ENCODE measurements at regions not wholly inside any gene's neighbourhood (a gene's known extent, or its start where the extent isn't known, plus 50 kb on each side); places are given as distances from the start of the nearest gene placed in this dataset.

DNA sequence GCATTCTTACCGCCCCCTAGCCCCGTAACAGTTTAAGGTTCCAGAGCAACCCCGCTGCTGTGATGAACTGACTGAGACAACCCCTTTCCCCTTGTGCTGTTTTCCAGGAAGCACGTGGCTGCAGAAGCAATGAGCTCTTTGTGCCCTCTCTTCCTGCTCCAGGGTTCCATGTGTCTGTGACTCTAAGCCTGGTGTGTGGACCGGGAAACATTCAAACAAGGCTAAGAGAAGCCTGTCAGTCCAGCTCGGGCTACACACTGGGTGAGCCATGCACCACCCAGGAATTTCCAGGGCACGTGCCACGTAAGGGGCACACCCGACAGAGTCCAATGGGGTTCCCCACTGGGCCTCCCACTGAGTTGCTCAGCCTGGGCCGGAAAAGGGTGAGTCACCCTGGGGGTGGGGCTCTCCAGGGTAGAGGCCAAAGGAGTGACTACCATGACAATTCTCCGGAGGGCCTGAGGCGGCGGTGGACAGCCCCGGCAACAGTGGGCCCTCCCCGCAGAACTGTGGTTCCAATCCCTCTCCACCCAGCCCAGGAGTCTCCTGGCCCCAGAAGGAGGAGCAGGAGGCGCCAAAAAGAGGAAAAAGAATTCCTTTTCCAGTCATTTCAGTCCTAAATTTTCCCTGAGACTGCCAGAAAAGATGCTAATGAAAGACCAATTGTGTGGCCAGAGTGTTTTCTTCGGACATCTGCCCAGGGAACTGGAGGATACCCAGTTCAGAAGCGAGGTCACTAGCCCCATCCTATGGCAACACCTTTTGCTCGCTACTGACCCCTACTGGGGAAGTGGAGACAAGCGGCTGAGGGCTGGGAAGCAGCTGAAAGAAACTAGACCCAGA lies 157.8 kb upstream of the SLC1A4 start:
- peak; percentile 99 for DNase-seq

DNA sequence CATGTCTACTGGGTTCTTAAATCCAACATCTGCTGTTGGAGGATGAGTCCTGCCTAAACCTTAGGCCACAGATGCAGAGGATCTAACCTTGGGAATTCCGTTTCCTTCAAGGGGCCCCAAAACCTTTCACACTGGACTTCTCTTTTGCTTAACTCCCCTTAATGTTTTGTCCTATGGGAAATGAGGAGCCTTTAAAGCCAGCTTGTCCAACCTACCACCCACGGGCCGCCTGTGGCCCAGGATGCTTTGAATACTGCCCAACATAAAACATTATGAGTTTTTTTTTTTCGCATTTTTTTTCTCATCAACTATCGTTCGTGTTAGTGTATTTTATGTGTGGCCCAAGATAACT lies 157.2 kb upstream of the SLC1A4 start:
- no peak for DNase-seq

- no peak for DNase-seq
Measured at GRCh38 chr2:64832936-64833335, 156.3 kb upstream of the SLC1A4 start.

- DNase-seq: no peak
Measured at GRCh38 chr2:64836566-64836965, 152.6 kb upstream of the SLC1A4 start.

GRCh38 chr2:64837116-64837731 lies 152.0 kb upstream of the SLC1A4 start:
- peak; percentile 67 for DNase-seq

GRCh38 chr2:64837925-64838641 lies 151.1 kb upstream of the SLC1A4 start:
- DNase-seq: peak; percentile 64

DNA sequence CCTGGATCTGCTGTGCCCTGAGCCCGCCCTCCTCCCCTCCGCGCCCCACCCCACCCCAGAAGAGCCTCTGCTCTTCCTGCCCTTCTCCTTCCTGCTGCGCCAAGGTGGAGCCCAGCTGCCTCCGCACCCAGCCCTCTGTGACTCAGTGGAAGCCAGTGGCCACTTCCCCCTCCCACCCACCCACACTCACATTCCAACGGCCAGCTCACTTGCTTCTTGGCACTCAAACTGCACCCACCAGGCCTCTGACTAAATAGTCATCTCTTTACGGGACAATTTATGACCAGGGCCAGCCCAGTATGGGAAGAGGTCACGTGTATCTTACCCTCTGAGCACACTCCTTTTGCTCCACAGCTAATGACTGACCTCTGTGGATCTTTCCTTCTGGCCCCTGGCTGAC lies 150.4 kb upstream of the SLC1A4 start:
- DNase-seq: peak; percentile 94

- peak; percentile 17 for DNase-seq
Measured at GRCh38 chr2:64839844-64840243, 149.4 kb upstream of the SLC1A4 start.

DNA sequence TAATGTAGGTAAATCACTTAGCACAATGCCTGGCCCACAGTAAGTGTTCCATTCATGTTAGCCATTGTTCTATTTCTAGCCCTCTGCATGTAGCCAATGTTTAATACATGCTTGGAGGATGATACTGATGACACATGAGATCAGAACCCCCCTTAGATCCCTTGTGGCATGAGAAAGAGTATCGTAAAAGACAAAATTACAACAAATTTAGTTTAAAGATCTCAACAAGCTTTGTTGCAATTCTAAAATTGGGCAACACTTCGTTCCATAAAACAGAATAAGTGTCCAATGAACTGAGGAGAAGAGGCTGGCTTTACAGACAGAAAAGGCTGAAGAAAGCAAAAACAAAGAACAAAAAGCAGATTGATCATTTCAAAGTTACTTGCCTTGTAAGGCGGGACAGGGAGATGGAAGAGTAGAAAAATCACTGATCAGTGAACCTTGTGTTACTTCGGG lies 148.7 kb upstream of the SLC1A4 start:
- DNase-seq: peak; percentile 23

DNA sequence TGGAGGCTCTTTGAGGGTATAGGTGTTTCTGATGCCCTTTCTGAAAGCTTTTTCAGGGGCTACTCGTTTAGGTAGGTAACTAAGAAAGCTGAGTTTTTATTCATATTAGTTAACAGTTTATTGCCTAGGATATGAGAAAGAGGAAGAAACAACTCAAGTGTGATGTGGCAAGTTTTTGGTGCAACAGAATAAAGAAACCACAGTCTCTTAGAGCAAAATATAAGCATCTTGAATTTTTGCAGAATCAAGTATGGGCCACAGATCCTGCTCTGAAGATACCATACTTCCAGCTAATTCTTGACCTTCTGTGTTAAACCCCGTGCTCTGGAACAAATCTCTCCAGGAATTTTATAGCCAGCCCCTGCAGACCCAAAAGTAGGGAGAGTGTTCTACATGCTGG lies 147.7 kb upstream of the SLC1A4 start:
- no peak for DNase-seq

DNA sequence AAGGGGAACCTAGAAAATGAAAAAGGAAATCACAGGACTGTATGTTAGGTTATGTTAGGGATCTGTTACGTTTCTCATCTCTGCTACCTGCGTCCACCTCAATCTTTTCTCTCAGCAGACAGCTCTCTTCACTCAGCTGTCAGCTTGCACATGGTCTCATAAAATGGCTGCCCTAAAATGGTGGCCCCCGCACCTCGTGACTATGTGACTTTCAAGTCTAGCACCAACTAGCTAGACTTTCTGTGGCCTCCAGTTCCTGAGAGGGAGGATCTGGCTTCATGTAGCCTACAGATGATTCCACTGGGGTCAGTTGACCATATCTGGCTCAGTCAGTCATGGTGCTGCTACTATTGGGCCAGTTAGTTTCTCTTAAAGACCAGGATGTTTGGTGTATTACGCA lies 147.2 kb upstream of the SLC1A4 start:
- DNase-seq: no peak

DNA sequence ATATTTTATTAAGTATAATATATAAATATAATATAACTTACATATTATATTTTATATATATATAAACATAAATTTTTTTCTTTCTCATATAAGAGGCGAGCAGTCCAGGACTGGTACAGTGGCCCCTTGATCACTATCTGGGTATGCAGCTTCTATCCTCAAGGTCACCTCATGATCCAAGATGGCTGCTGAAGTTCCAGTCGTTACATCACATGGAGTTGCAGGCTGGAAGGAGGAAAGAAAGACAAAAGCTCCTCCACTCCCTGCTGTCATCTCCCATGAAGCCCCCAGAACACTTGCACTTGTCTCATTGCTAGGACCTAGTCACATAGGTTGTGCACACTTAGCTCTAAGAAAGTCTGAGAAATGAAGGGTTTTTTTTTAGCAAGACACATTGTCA lies 145.1 kb upstream of the SLC1A4 start:
- DNase-seq: no peak

GRCh38 chr2:64845273-64845905 lies 143.8 kb upstream of the SLC1A4 start:
- DNase-seq: no peak

DNA sequence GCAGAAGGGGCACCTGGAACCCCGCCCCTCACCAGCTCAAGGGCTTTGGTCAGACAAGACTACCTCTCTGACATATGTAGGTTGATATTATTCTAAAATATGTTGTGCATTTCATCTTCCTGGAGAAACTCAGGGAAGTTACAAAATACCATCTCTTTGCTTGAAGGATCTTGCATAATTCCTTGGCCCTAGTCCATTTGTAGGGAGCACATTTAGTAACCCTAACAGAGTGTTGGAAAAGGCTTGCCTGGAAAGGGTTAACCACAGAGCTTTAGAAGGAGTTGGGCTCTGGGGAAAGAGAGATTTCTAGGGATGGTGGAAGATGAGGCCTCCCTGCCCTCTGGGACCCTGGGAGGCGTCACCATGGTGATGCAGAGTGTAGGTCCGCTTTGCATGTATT lies 143.0 kb upstream of the SLC1A4 start:
- no peak for DNase-seq

DNA sequence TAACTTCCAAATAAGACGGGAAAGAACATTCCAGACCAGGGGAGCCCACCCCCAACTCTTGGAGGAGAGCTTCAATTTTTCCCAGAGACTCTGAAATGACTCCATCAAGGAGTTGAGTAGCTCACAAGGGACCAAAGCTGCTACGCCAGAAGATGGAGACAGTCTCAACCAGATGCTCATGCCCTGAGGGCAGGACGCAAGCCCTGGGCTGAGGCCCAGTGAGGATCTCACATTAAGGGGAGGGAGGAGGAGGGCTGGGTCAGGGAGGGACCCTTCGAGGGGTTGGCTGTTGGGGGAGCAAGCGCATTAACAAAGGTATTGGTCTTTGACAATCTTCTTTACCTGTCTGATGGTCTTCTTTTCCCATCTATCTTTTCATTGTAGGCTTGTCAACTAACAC lies 141.3 kb upstream of the SLC1A4 start:
- no peak for DNase-seq

GRCh38 chr2:64848363-64848762 lies 140.8 kb upstream of the SLC1A4 start:
- DNase-seq: no peak

DNA sequence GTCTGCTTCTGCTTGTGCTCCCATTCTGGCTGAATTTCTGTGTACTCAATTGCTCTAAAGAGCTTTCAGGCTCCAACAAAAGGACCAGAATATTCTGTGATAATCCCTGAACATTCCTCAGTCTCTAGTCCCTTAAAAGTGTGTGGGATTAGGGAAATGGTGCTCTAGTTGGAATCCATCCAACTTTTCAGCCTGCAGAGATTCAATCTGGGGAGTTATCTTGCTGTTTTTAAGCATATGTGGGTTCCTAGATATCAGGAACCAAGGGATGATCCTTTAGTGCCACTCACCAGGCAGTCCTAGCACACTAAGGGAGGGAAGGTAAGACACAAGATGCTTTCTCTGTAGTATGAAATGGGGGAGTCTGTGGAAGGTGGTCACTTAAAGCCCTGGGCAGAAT lies 140.3 kb upstream of the SLC1A4 start:
- no peak for DNase-seq

- DNase-seq: no peak
Measured at GRCh38 chr2:64850642-64851041, 138.6 kb upstream of the SLC1A4 start.

GRCh38 chr2:64852771-64853241 lies 136.4 kb upstream of the SLC1A4 start:
- no peak for DNase-seq

DNA sequence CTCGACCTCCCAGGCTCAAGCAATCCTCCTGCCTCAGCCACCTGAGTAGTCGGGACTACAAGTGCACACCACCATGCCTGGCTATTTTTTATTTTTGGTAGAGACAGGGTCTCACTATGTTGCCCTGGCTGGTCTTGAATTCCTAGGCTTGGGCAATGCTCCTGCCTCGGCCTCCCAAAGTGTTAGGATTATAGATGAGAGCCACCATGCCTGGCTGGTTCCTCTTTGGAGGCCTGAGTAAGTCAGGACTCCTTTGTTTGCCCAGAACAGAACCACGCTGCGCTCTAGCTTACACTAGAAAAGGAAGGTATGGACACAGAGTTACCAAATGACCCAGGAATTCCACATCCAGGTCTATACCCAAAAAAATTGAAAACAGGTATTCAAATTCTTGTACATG lies 135.9 kb upstream of the SLC1A4 start:
- no peak for DNase-seq

DNA sequence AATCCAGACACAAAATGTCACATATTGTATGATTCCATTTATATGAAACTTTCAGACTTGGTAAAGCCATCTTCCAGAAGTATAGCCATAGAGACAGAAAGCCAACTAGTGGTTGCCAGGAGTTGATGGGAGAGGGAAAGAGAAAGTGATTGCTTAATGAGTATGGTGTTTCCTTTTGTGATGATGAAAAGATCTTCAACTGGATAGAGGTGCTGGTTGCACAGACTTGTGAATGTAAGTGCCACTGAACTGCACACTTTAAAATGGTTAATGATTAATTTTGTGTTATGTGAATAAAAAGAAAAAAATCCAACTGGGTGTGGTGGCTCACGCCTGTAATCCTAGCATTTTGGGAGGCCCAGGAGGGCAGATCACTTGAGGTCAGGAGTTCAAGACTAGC lies 135.3 kb upstream of the SLC1A4 start:
- DNase-seq: no peak

- peak; percentile 45 for DNase-seq
Measured at GRCh38 chr2:64854773-64855237, 134.4 kb upstream of the SLC1A4 start.

All from fibroblast of skin of back (primary cell).